GM12892 (cell line): ENCODE measurements at regions not wholly inside any gene's neighbourhood (a gene's known extent, or its start where the extent isn't known, plus 50 kb on each side); places are given as distances from the start of the nearest gene placed in this dataset.

Source experiments
- POLR2A ChIP-seq: IDR thresholded peaks from 2 replicates; pipeline ENCODE4 v1.6.1; 2011; ENCODE audit warnings: low read depth, low read length, control low read depth
- POLR2AphosphoS5 ChIP-seq: IDR thresholded peaks from 2 replicates; pipeline ENCODE4 v1.6.1; 2011; ENCODE audit warnings: low read depth, low read length, control low read depth
- TAF1 ChIP-seq: IDR thresholded peaks from 2 replicates; pipeline ENCODE4 v1.6.1; 2011; ENCODE audit warnings: low read depth, mild to moderate bottlenecking, control low read depth, low read length, borderline replicate concordance

- TF ChIP-seq POLR2A (no peak), TAF1 (no peak), POLR2AphosphoS5 (no peak)
Observed at GRCh38 chr9:78566521-78566920, 269.6 kb downstream of the PSAT1 start.
